Fibroblast of skin of left biceps (primary cell): ENCODE measurements at regions not wholly inside any gene's neighbourhood (a gene's known extent, or its start where the extent isn't known, plus 50 kb on each side); places are given as distances from the start of the nearest gene placed in this dataset.

Experiments used
- DNase-seq, 2 experiments: peaks; one replicate each; pipeline ENCODE4 v3.0.0-alpha.2; 2013; ENCODE audit warnings: low read depth in 2 of 2

- DNase-seq, result no peak
Observed at GRCh38 chr10:61142987-61143386, 199.0 kb upstream of the RHOBTB1 start.

- peak; percentile 66 to 70 for DNase-seq
Observed at GRCh38 chr10:61140765-61141392, 196.9 kb upstream of the RHOBTB1 start.

GRCh38 chr10:61139592-61139953 is 195.6 kb upstream of the RHOBTB1 start:
- no peak for DNase-seq

GRCh38 chr10:61138708-61139591 is 195.0 kb upstream of the RHOBTB1 start:
- no peak for DNase-seq

- no peak for DNase-seq
Observed at GRCh38 chr10:61136139-61136538, 192.2 kb upstream of the RHOBTB1 start.

- no peak for DNase-seq
Observed at GRCh38 chr10:61135276-61135721, 191.3 kb upstream of the RHOBTB1 start.

- DNase-seq, result no peak
Observed at GRCh38 chr10:61130366-61130765, 186.4 kb upstream of the RHOBTB1 start.

- DNase-seq, result no peak
Observed at GRCh38 chr10:61128196-61128595, 184.2 kb upstream of the RHOBTB1 start.

GRCh38 chr10:61125560-61126170 is 181.7 kb upstream of the RHOBTB1 start:
- no peak for DNase-seq

- DNase-seq, result no peak
Observed at GRCh38 chr10:61124756-61125530, 181.0 kb upstream of the RHOBTB1 start.

- no peak for DNase-seq
Observed at GRCh38 chr10:61120805-61121204, 176.8 kb upstream of the RHOBTB1 start.

- no peak for DNase-seq
Observed at GRCh38 chr10:61119573-61119972, 175.6 kb upstream of the RHOBTB1 start.

- no peak for DNase-seq
Observed at GRCh38 chr10:61115897-61116296, 171.9 kb upstream of the RHOBTB1 start.

- no peak for DNase-seq
Observed at GRCh38 chr10:61112771-61113170, 168.8 kb upstream of the RHOBTB1 start.

GRCh38 chr10:61110936-61111335 is 167.0 kb upstream of the RHOBTB1 start:
- no peak for DNase-seq

GRCh38 chr10:61110188-61110844 is 166.3 kb upstream of the RHOBTB1 start:
- DNase-seq, result peak; percentile 33 to 46

- DNase-seq, result no peak
Observed at GRCh38 chr10:61108915-61109314, 164.9 kb upstream of the RHOBTB1 start.

GRCh38 chr10:61100887-61101286 is 156.9 kb upstream of the RHOBTB1 start:
- DNase-seq, result no peak

GRCh38 chr10:61099756-61100155 is 155.8 kb upstream of the RHOBTB1 start:
- no peak for DNase-seq

- DNase-seq, result no peak
Observed at GRCh38 chr10:61098966-61099365, 155.0 kb upstream of the RHOBTB1 start.

GRCh38 chr10:61097026-61097425 is 153.0 kb upstream of the RHOBTB1 start:
- no peak for DNase-seq
